GM19043 (cell line): ENCODE measurements at regions not wholly inside any gene's neighbourhood (a gene's known extent, or its start where the extent isn't known, plus 50 kb on each side); places are given as distances from the start of the nearest gene placed in this dataset.
"Not testable (repeated sequence)": the region's sequence is repeated elsewhere in the genome, so short reads cannot be mapped to it uniquely, and the experiment has no call there.

Experiments
- ATAC-seq: cut with Tn5 transposase; IDR thresholded peaks from one replicate; pipeline ENCODE4 v1.9.1; 2021; ENCODE audit warnings: low read depth; ENCODE audit not compliant: unreplicated experiment

DNA sequence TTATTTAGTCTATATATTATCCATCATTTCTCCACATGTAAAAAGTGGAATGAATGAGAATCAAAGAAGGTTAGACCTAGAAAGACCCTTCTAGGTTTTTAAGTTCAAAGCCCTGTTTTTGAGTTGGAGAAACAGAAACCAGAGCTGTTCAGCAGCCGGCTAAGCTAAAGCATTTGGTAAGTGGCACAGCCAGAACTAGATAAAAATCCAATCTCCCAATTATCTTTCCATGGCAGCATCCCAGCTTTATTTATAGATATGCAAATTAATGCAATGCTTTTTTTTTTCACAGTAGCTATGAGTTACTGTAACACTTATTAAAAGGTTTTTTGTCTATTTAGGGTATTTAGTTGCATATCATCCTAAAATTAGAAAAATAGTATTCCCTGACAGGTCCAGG is 85.1 kb downstream of the NIBAN1 start:
- ATAC-seq, result no peak

DNA sequence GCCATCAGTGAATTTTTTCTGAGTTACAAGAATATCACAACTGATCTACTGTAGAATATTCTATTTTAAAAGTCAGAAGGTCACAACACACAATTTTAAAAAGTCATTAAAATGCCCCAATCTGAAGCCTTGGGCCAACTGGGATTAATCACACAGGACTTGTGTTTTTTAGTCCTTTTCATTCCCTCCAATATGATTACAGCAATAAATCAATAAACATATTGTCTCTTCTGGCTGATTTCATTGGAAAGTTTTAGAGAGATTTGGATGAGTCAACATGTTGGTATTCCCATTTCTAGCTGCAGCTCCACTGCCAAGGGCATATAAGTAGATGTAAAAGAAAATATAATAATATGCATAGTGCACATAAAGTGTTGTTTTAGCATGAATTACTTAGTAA is 85.8 kb downstream of the NIBAN1 start:
- no peak for ATAC-seq

DNA sequence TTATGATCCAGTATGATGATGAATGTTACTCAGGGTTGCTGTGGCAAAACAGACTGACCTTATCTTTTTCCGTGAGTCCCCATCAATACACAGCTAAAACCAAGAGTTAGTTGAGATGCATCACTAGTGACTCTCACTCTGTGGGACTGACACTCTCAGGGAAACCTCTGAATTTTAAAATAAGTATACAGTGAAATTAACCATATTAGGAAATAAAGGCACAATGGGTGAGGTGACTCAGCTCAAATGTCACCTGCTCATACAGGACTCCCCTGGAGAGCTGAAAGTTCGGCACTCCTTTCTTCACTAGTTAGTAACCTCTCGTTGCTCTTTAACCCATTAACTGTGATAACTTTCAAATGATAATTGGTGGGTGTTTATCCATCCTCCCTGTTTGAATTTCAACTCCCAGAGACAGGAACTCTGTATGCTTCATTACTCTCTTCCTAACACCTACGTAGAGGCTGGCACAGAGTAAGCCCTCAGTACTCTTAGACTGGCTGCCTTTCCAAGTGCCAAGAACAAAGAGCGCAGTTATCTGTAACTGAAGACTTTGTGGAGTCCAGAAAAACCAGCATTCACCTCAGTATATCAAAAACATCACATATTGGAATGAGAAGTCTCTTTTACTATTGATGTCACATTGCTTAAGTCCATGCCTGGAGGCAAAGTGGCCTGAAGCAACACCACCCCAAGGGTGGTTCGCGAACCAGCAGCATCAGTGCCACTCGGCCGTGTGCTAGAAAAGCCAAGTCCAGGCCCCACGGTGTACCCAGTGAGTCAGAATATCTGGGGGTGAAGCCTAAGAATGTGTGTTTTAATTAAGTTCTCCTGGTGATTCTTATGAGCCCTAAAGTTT is 91.1 kb downstream of the NIBAN1 start:
- ATAC-seq, result no peak

DNA sequence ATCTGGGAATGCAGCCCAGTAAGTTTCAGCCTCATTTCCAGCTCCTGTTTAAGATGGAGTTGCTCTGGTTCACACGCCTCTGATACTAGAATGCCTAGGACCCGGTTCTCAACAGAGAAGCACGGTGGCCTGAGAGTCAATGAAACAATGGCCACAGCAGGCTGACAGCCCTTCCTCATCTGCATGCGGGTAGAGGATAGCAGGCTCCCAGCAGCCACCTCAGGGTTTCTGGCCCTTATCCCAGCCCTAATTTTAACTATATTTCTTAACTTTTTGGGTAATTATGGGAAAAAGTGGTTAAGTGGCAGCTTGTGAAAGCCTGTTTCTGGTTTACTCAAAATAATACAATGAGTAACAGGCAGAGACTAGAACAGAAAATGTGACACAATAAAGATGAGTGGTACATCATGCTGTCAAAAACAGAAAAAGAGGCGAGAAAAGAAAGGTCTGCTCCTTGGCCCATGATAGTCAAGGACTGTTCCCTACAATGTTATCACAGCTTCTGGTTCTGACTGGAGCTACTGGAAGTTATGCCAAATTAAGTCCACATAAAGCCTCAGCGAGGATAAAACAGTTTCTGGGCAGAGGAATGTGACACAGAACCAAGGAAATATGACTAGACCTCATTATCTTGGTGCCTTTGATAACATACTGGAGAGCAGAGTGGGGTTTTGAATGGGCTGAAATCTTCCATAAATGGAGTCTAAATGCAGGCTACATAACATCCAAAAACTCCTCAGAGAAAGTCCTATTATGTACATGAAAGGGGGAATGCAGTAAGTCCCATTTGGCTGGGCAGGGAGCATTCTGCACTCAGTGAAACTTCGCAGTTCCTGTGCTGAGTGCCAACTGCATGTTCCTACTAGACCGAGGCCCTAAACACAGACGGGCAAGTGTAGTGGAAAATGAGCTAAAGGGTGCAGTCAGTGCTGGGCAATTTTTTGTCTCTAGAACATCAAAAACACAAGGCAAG is 92.1 kb downstream of the NIBAN1 start:
- ATAC-seq, result no peak

DNA sequence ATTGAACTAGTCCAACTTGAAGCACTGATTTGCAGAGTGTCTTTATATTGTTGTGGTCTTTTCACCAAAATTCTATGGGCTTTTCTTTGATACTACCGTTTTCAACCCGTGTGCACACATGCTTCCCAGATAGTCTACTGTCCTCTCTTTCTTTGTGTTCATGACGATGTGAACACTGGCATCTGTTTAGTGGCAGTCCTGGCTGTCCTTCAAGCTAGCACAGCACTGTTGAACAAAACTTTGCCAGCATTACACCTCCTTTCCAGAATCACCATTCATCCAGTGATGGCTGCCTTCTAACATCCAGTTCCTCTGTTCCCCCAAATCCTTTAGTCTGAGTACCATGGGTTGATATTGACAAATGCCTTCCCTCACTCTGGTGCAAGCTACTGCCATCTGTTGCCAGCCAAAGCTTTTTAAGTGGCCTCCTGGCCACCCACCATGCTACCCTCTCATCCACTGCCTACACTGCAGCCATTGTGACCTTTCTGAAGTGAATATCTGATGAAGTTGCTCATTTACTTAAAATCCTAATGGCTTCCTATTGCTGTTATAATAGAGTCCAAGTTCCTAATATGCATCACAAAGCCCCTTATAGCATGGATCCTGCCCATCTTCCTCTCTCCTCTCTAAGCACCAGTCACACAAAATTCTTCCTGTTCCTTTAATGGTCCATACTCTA is 94.3 kb downstream of the NIBAN1 start:
- no peak for ATAC-seq

DNA sequence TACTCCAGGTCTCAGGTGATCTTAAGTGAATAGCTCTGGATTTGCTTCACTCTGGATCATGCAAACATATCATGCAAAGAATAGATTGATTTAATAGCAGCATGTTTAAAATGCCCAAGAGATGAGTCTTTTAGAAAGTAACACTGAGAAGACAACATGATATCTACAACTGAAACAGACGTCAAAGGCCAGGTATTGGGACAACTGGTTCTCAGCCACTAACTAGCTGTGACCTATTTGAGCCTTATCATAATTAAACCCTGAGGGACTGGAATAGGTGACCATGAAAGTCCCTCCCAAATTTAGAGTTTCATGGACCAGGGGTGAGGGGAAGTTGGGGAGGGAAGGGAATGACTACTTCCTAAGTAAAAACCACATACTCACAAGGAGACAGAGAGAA is 95.7 kb downstream of the NIBAN1 start:
- no peak for ATAC-seq

DNA sequence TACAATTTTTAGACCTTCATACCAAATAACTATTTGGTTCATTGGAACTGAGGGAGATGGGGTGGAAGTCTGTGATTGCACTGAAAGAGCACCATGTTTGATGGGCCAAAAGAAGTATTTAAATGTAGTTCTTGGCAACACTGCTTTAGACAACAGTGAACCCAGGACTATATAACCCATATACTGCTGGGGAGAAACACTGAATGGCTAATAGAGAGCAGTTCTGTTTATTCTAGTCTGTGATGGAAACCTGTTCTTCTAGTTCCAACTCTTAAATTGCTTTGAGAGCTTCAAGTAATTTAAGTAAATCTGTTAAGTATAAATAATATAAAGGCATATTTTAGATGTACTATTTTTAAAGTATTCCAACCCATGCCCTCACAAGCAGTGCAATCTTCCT is 96.3 kb downstream of the NIBAN1 start:
- no peak for ATAC-seq

DNA sequence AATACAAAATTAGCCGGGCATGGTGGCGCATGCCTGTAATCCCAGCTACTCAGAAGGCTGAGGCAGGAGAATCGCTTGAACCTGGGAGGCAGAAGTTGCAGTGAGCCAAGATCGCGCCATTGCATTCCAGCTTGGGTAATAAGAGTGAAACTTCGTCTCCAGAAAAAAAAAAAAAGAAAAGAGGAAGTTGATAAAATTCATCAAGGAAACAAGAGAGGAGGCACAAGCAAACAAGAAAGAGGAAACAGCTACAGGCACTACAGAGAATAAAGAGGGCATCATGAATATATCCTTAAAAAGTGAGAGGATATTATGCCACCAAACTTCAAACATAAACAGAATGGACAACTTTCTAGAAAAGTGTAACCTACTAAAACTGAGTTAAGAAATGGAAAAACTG is 98.3 kb downstream of the NIBAN1 start:
- ATAC-seq, result not testable (repeated sequence)

DNA sequence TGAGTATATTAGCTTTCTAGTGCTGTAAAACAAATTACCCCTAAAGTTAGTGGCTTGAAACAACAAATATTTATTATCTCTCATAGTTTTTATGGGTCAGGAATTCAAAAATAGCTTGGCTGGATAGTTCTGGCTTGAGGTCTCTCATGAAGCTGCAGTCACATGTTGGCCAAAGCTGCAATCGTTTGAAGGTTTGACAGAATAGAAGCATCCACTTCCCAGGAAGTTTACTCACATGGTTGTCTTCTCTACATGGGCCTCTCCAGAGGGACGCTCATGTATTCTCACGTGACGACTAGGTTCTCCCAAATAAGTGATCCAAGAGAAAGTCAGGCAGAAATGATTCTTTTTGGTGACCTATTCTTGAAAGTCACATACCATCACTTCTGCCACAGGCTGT is 99.1 kb downstream of the NIBAN1 start:
- ATAC-seq, result no peak

DNA sequence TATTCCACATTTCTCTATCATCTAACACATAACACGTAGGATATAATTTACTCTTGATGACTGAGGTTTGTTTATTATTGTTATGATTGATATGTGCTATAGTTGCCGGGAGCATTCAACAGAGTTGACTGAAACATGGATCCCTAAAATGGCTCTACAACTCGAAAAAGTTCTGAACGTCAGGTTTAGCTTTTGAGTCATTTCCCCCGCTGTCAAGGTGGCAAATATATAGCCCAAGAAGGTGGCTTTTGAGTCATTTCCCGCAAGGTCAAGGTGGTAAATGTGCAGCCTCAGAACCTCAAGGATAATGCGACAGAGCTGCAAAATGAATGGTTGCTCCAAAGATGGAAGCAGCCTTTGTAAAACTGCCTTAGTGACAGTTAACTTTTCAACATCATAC is 104.0 kb downstream of the NIBAN1 start:
- ATAC-seq, result no peak

DNA sequence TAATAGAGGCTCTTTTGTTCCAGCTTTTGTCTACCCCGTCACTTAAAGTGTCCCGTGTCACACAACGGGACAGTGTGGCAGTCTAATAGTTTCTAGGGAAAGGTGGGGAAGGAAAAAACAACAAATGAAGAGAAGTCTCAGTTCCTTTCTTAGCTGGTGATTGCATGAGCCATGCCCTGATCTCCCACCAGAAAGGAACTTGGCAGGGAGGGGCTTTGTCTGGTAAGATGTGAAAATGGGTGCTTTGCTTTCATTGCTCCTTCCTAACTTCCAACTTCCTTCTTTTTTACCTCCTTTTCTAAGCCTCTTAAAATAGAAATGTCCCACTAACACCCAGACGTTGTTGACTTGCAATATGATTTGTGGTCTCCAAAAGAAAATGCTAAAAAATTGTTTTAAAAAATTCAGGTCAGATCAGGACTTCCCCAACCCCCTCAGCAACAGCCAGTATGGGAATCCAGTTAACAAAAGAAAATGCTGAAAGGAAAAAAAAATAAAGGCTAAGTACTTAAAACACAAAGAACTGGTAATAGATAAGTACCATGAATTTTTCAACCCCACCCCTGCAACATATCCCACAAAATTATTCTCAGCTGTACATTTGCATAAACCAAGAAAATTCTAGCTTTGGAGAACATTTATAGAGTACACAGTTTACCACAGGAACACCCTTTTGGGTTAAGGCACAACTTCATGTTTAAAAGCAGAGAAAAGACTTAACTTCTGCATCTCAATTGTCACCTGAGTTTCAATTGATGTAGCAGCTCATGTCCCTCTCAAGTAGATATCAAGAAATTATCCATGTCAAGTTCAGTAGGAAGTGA is 106.2 kb downstream of the NIBAN1 start:
- no peak for ATAC-seq

DNA sequence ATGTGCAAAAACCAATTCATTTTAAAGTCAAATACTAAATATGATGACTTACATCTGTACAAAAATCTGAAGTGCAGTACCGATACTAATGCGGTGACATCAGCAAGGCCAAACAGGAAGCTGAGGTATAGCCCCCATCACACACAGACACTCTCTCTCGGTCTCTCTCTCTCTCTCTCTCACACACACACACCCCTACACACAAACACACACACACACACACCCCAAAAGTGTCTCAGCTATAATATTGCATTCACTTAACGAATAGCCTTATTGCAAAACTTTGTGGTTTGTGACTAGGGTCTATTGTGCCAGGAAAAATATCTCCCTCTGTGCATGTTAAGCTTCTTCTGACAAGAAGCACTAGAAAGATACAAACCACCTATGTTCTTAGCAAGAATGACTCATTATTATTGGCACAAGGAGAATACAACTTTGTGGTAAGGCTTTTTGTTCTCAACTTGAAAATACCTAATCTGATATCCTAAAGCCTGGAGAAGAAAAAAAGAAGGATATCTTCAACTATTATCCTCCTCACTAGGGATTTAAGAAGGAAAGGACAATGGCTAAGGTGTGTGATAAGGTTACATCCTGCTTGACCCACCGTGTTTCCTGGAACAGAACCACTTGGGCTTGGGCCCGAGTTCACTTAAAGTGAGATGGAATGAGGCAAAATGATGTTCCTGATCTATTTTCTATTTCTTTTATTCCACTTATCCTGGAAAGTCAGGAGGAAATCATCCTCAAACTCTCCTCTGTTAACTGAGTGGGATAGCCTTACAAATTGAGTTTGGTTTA is 107.1 kb downstream of the NIBAN1 start:
- ATAC-seq, result peak; percentile 93

DNA sequence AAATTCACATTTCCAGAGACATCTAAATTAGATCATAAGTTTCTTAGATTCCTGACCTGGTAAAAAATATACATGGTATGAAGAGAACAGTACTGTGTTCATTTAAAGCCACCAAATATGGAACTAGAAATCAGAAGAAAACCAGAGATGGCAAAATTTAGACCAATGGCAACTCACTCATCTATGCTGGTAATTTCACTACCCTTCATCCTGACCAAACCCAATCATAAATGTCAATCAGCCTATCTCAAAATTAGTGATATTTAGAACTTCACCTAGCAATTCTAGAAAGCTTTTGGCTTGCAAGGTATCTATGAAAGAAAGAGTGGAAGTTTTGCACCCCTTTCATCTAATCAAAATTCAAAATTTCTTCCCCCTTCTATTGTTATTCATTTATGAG is 107.7 kb downstream of the NIBAN1 start:
- ATAC-seq, result no peak

DNA sequence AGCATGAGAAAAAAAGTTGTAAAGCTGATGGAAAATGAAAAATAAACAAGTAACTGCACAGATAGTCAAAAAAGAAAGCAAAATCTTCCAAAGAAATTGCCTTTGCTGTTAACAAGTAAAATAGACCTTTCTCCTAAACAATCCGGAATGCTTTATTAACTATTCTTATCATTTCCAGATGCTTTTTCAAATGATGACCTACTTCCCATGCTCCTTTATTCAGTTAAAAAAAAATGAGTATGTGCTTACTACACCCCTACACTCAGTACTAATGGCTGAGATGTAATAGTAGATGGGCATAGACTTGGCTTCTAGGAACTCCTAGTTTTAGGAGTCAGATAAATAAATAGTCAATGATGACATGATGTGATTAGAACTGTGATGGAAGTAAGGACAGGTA is 108.5 kb downstream of the NIBAN1 start:
- ATAC-seq, result no peak

DNA sequence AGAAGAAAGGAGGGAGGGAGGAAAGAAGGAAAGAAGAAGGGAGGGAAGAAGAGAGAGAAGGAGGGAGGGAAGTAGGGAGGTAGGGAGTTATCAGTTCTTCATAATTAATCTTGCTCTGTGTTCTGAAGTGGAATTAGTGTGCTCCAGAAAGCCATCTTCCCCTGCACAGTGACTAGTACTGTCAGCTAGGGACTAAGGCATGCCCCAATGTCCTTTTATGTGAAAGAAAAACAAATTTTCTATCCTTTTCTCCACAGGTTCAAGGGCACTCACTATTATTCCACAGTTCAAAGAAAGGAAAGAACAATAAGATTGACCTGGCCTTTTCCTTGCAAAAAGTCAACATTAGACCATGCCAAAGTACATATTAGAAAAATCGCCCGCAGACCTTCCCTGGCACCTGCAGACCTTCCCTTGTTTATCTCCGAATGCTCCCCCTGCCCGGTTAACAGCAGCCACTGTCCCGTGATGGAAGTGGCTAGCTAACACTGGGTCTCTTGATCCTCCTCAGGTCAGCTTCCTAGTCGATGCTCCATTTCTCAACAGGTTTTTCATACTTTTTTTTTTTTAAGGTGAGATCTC is 107.2 kb upstream of the EDEM3 start:
- no peak for ATAC-seq

DNA sequence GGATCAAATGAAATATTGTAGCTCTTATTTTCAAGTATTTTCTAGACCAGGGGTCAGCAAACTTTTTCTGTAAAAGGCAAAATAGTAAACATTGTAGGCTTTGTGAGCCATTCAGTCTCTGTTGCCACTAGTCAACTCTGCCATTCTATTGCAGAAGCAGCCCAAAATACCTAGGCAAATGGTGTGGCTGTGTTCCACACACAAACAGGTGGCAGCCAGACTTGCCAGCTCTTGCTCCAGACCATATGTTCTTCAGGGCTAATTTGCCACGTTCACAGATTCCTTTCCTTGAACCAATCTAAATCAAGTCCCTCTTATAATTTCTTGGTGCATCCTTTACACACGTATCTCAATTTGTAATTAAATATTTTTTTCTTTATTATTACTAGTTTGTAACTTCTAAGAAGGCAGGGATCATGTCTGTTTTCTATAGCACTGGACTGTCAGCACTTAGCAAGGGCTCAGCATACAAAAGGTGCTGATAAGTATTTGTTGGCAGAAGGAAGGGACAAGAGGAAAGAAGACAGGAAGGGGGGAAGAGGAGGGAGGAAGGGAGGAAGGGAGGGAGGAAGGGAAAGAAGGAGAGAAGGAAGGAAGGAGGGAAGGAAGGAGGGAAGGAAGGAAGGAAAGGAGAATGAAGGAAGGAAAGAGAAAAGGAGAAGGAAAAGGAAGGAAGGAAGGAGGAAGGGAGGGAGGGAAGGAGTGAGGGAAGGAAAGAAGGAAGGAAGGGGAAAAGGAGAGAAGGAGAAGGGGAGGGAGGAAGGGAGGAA is 106.5 kb upstream of the EDEM3 start:
- ATAC-seq, result peak; percentile 63

DNA sequence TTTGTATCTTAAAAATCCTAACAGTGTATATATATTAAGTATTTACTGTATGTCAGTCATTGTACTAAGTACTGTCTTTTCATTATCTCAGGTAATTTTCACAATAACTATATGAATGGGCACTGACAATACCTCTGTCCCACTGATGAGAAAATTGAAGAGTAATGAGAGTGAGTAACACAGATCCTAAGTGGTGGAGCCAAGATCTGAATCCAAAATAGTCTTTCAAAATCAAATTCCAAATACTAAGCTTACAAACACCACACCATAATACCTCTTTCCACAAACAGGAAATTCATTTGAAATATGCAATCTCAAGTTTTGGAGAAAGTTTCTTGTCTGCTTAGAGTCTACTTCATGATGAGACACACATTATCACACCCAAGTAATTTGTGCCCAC is 105.9 kb upstream of the EDEM3 start:
- ATAC-seq, result no peak

DNA sequence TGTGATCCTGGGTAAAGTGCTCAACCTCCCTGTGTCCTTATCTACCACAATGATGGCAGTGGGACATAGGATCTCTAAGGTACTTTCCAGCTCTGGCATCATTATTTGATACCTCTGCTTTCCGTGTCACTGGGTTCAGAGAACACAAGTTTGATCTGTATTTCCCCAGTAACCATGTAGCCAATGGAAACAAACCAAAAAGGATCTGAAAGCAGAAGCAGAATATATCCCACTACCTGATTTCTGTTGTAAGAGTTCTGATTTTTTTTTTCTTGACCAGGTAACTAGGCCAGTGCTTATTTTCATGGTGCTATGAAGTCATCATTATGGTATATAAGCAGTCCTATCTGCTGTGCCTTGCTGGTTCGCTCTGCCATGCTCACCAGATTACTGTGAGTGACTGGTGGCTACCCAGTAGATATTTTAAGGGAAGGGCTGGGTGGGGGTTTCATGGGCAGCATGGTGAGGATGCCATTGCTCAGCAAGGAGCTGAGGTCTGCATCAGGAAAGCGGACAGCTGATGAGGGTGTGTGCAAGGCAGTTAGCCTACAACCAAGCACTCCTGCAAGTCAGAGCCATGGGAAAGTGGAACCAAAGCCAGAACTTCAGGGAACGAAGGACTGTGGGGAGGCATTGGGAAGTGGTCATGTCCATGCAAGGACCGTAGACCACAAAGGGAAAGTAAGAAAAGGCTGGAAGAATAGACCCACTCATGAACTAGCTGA is 104.9 kb upstream of the EDEM3 start:
- no peak for ATAC-seq
